ENCODE measurements at regions not wholly inside any gene's neighbourhood (a gene's known extent, or its start where the extent isn't known, plus 50 kb on each side); places are given as distances from the start of the nearest gene placed in this dataset.

- Histone ChIP-seq H3K27me3 (no peaks in the 10 kb centered on the region), H3K36me3 (no peaks in the 10 kb centered on the region), H3K4me1 (no peaks in the 10 kb centered on the region), H3K27ac (no peak overlapping the region), H3K9ac (ENCODE audit: low read depth in 2 of 2, low read length in 2 of 2) (no peak overlapping the region), H3K9me3 (no peaks in the 10 kb centered on the region), H3K4me3 (no peak overlapping the region)
- TF ChIP-seq, protein P1, sequence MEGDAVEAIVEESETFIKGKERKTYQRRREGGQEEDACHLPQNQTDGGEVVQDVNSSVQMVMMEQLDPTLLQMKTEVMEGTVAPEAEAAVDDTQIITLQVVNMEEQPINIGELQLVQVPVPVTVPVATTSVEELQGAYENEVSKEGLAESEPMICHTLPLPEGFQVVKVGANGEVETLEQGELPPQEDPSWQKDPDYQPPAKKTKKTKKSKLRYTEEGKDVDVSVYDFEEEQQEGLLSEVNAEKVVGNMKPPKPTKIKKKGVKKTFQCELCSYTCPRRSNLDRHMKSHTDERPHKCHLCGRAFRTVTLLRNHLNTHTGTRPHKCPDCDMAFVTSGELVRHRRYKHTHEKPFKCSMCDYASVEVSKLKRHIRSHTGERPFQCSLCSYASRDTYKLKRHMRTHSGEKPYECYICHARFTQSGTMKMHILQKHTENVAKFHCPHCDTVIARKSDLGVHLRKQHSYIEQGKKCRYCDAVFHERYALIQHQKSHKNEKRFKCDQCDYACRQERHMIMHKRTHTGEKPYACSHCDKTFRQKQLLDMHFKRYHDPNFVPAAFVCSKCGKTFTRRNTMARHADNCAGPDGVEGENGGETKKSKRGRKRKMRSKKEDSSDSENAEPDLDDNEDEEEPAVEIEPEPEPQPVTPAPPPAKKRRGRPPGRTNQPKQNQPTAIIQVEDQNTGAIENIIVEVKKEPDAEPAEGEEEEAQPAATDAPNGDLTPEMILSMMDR (IDR thresholded peaks at IDR 0.05): no peak
- DNase-seq: no peak
- intact Hi-C loops (cut with DNase I): no loop called here
Observed at GRCh38 chr11:112771851-112772250, 189.4 kb upstream of the NCAM1 start.

GRCh38 chr11:112773264-112773663, 188.0 kb upstream of the NCAM1 start:
- no peaks in the 10 kb centered on the region for H3K27me3 ChIP-seq
- no peaks in the 10 kb centered on the region for H3K4me1 ChIP-seq
- no peaks in the 10 kb centered on the region for H3K9me3 ChIP-seq
- no peak overlapping the region for H3K4me3 ChIP-seq
- TF ChIP-seq, protein P1 (IDR thresholded peaks at IDR 0.05): no peak
- H3K9ac ChIP-seq (ENCODE audit: low read depth in 2 of 2, low read length in 2 of 2): no peak overlapping the region
- no peak for DNase-seq
- intact Hi-C loops (cut with DNase I): no loop called here
- H3K36me3 ChIP-seq: no peaks in the 10 kb centered on the region
- H3K27ac ChIP-seq: no peak overlapping the region

GRCh38 chr11:112776834-112777233, 184.4 kb upstream of the NCAM1 start:
- Histone ChIP-seq H3K9ac (ENCODE audit: low read depth in 2 of 2, low read length in 2 of 2) (no peak overlapping the region), H3K36me3 (no peaks in the 10 kb centered on the region), H3K4me3 (no peak overlapping the region), H3K9me3 (no peaks in the 10 kb centered on the region), H3K27ac (no peak overlapping the region), H3K4me1 (no peaks in the 10 kb centered on the region), H3K27me3 (no peaks in the 10 kb centered on the region)
- no peak for DNase-seq
- TF ChIP-seq, protein P1 (IDR thresholded peaks at IDR 0.05): no peak
- intact Hi-C loops (cut with DNase I): no loop called here

GRCh38 chr11:112777283-112777751, 183.9 kb upstream of the NCAM1 start:
- H3K27ac ChIP-seq: no peak overlapping the region
- H3K36me3 ChIP-seq: no peaks in the 10 kb centered on the region
- intact Hi-C loops (cut with DNase I): no loop called here
- no peak overlapping the region for H3K4me3 ChIP-seq
- H3K4me1 ChIP-seq: no peaks in the 10 kb centered on the region
- H3K9me3 ChIP-seq: no peaks in the 10 kb centered on the region
- TF ChIP-seq, protein P1 (IDR thresholded peaks at IDR 0.05): no peak
- no peak overlapping the region for H3K9ac ChIP-seq (ENCODE audit: low read depth in 2 of 2, low read length in 2 of 2)
- H3K27me3 ChIP-seq: no peaks in the 10 kb centered on the region
- no peak for DNase-seq

- H3K4me3 ChIP-seq: no peak overlapping the region
- no peak for DNase-seq
- no peaks in the 10 kb centered on the region for H3K27me3 ChIP-seq
- no peak overlapping the region for H3K27ac ChIP-seq
- TF ChIP-seq, protein P1 (IDR thresholded peaks at IDR 0.05): no peak
- no peak overlapping the region for H3K9ac ChIP-seq (ENCODE audit: low read depth in 2 of 2, low read length in 2 of 2)
- H3K4me1 ChIP-seq: no peaks in the 10 kb centered on the region
- no peaks in the 10 kb centered on the region for H3K9me3 ChIP-seq
- intact Hi-C loops (cut with DNase I): no loop called here
- H3K36me3 ChIP-seq: no peaks in the 10 kb centered on the region
Observed at GRCh38 chr11:112778091-112778876, 182.9 kb upstream of the NCAM1 start.

All from colonic mucosa (tissue), 4 donors.